Small intestine (tissue), 7 donors: ENCODE measurements at regions not wholly inside any gene's neighbourhood (a gene's known extent, or its start where the extent isn't known, plus 50 kb on each side); places are given as distances from the start of the nearest gene placed in this dataset.
"Not testable (repeated sequence)": the region's sequence is repeated elsewhere in the genome, so short reads cannot be mapped to it uniquely, and the experiment has no call there.

Source experiments
- DNase-seq, 2 donors: peaks; one replicate each; pipeline versions ENCODE4 v3.0.0 to v3.0.0-alpha.2; 2013
- FAIRE-seq: peaks from 2 replicates; lab custom pipeline; 2012; peaks lifted over from hg19 to GRCh38; lab: Jason Lieb, UNC
- H3K27ac ChIP-seq, 3 donors: one replicate each; pipeline ENCODE4 v1.5.1; 2013; ENCODE audit warnings: low read length in 2 of 3, mild to moderate bottlenecking in 2 of 3, control low read depth in 1 of 3, inconsistent platforms in 1 of 3, low read depth in 1 of 3, moderate library complexity in 1 of 3
- H3K27me3 ChIP-seq, 3 donors: one replicate each; pipeline ENCODE4 v1.6.1; 2013; ENCODE audit warnings: low read length in 3 of 3, inconsistent platforms in 1 of 3; ENCODE audit not compliant: control insufficient read depth in 3 of 3, insufficient read depth in 3 of 3
- H3K36me3 ChIP-seq, 3 donors: one replicate each; pipeline ENCODE4 v1.6.1; 2013; ENCODE audit warnings: low read length in 3 of 3, inconsistent platforms in 1 of 3, low read depth in 1 of 3, mild to moderate bottlenecking in 1 of 3, moderate library complexity in 1 of 3; ENCODE audit not compliant: control insufficient read depth in 3 of 3, insufficient read depth in 2 of 3
- H3K4me1 ChIP-seq, 3 donors: one replicate each; pipeline ENCODE4 v1.6.1; 2013; ENCODE audit warnings: low read length in 2 of 3, inconsistent platforms in 1 of 3, low read depth in 1 of 3, mild to moderate bottlenecking in 1 of 3, moderate library complexity in 1 of 3; ENCODE audit not compliant: control insufficient read depth in 3 of 3, insufficient read depth in 2 of 3
- H3K4me3 ChIP-seq, 3 donors: one replicate each; pipeline ENCODE4 v1.5.1; 2013; ENCODE audit warnings: low read length in 3 of 3, control low read depth in 1 of 3, inconsistent platforms in 1 of 3, low read depth in 1 of 3, mild to moderate bottlenecking in 1 of 3, moderate library complexity in 1 of 3
- H3K9me3 ChIP-seq, 2 donors: one replicate each; pipeline ENCODE4 v1.6.1; 2013; ENCODE audit warnings: low read depth in 1 of 2, low read length in 1 of 2; ENCODE audit not compliant: control insufficient read depth in 2 of 2, insufficient read depth in 1 of 2
- WGBS, 3 donors: extraction: QIAGEN DNeasy Blood & Tissue Kit; methylation state at CpG; one replicate each; pipeline ENCODE4 v1.1.7; 2013; 5-methylcytosine and 5-hydroxymethylcytosine counted together
- donor health status: healthy with polysubstance abuse.
- donor health status: control.
- donor health status: control.
- donor health status: Bipolar disorder and iron deficiency.
- donor health status: healthy.

DNA sequence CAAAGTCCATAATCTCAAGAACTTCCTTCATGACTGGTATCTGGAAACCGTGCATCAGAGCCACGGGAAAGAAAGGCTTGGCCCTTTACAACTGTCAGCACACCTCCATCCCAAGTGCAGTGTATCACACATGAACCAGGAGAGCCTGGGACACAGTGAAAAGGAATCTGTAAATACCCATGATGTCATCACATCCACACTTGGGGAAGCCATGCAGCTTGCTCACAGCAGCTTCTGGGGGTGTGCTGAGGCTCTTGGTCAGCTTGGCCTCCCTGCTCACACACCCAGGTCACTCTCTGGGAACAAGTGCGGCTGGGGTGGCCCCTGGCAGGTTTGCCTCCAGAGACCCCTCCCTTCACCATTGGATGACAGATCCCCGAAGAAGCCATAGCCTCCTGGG lies 51.6 kb upstream of the ASAH2B start:
- not testable (repeated sequence) for FAIRE-seq, H3K27me3 ChIP-seq, H3K36me3 ChIP-seq, H3K4me1 ChIP-seq, H3K4me3 ChIP-seq, H3K27ac ChIP-seq, H3K9me3 ChIP-seq
- 51 to 100% (median 81%) methylated on average over 1 to 4 of the region's 4 CpGs for WGBS, 3 donors
- peak in 1 of 2 donors; percentile 30 for DNase-seq

GRCh38 chr10:50684365-50684764 lies 55.4 kb upstream of the ASAH2B start:
- H3K27me3 ChIP-seq, FAIRE-seq, H3K4me3 ChIP-seq, H3K4me1 ChIP-seq, DNase-seq, H3K36me3 ChIP-seq, H3K9me3 ChIP-seq, H3K27ac ChIP-seq: not testable (repeated sequence)
- 34 to 66% (median 44%) methylated on average over 6 of the region's 6 CpGs for WGBS, 3 donors

GRCh38 chr10:50683198-50683751 lies 56.5 kb upstream of the ASAH2B start:
- not testable (repeated sequence) for FAIRE-seq, H3K27me3 ChIP-seq, H3K9me3 ChIP-seq, H3K4me1 ChIP-seq, H3K27ac ChIP-seq, H3K36me3 ChIP-seq, DNase-seq, H3K4me3 ChIP-seq
- 91 to 95% (median 93%) methylated on average over 4 to 15 of the region's 16 CpGs for WGBS, 3 donors

GRCh38 chr10:50680606-50681005 lies 56.9 kb upstream of the SGMS1 start:
- H3K9me3 ChIP-seq, H3K4me3 ChIP-seq, H3K4me1 ChIP-seq, H3K36me3 ChIP-seq, H3K27me3 ChIP-seq, DNase-seq, H3K27ac ChIP-seq, FAIRE-seq: not testable (repeated sequence)
- 86 to 90% (median 87%) methylated on average over 9 to 10 of the region's 10 CpGs for WGBS, 3 donors

- Histone ChIP-seq H3K27me3 (no peaks in the 10 kb centered on the region), H3K36me3 (no peaks in the 10 kb centered on the region), H3K27ac (no peak overlapping the region), H3K4me1 (no peaks in the 10 kb centered on the region), H3K4me3 (no peak overlapping the region), H3K9me3 (no peaks in the 10 kb centered on the region)
- FAIRE-seq: no peak
- peak in 1 of 2 donors; percentile 40 for DNase-seq
- WGBS, 3 donors: 52 to 80% (median 61%) methylated on average over 12 to 13 of the region's 13 CpGs
Measured at GRCh38 chr10:50679149-50679548, 55.4 kb upstream of the SGMS1 start.

DNA sequence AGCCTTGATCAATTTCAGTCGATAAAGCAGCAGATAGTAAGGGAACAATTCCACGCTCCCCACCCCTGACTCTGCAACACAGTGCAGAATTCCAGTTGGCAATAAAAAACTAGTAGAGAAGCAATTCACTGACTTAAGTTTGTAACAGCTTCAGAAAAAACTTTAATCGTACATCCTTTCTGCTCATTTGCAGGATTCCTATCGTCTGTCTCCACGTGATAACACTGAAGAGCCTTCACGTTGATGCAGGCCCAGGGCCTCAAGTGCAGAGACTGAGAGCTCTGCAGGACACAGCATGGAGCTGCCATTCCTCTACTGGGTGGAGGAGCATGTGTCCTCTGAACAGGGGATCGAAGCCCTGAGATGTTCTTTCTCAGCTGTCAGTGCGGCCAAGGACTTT lies 51.8 kb upstream of the SGMS1 start:
- not testable (repeated sequence) for H3K4me1 ChIP-seq, H3K27me3 ChIP-seq, H3K9me3 ChIP-seq, FAIRE-seq, H3K36me3 ChIP-seq, DNase-seq, H3K27ac ChIP-seq, H3K4me3 ChIP-seq
- 87 to 89% (median 89%) methylated on average over 7 of the region's 8 CpGs for WGBS, 3 donors

GRCh38 chr10:50674469-50675254 lies 50.9 kb upstream of the SGMS1 start:
- no peak overlapping the region for H3K4me3 ChIP-seq
- H3K27ac ChIP-seq: no peak overlapping the region
- FAIRE-seq: no peak
- no peaks in the 10 kb centered on the region for H3K27me3 ChIP-seq
- H3K4me1 ChIP-seq: no peaks in the 10 kb centered on the region
- DNase-seq: peak in 1 of 2 donors; percentile 36
- H3K9me3 ChIP-seq: no peaks in the 10 kb centered on the region
- no peaks in the 10 kb centered on the region for H3K36me3 ChIP-seq
- WGBS, 3 donors: 74 to 80% (median 77%) methylated on average over 39 to 42 of the region's 42 CpGs
